H1 (cell line): ENCODE measurements at regions not wholly inside any gene's neighbourhood (a gene's known extent, or its start where the extent isn't known, plus 50 kb on each side); places are given as distances from the start of the nearest gene placed in this dataset.

Experiments
- CTCF ChIA-PET: fragments of 300-600 bp; sonication (Branson Sonifier 250); formaldehyde crosslinking; loops from one replicate; lab custom pipeline; 2021; ENCODE audit not compliant: partially characterized antibody; lab: Charles Lee
- POLR2A ChIA-PET: fragments of 300-600 bp; sonication (Branson Sonifier 250); formaldehyde crosslinking; loops from one replicate; lab custom pipeline; 2021; ENCODE audit warnings: inconsistent platforms; ENCODE audit not compliant: partially characterized antibody; lab: Charles Lee
- DNase-seq, 2 experiments: peaks; one replicate each; pipeline versions ENCODE4 v3.0.0 to v3.0.0-alpha.2; 2010 to 2022; ENCODE audit warnings: low spot score in 2 of 2, low read depth in 1 of 2, mixed read lengths in 1 of 2
- FAIRE-seq: peaks from 2 replicates; lab custom pipeline; 2011; peaks lifted over from hg19 to GRCh38; lab: Jason Lieb, UNC
- H2AFZ ChIP-seq: 2 replicates; pipeline ENCODE4 v1.8.1; 2012; ENCODE audit warnings: low read length, inconsistent platforms
- H2AK5ac ChIP-seq: 2 replicates; pipeline ENCODE4 v1.6.1; 2013; ENCODE audit warnings: low read depth, low read length
- H2BK120ac ChIP-seq: replicated peaks from 2 replicates; pipeline ENCODE3; 2013; ENCODE audit warnings: low read depth, low read length, inconsistent platforms
- H2BK12ac ChIP-seq: 2 replicates; pipeline ENCODE4 v1.6.1; 2013; ENCODE audit warnings: low read depth, low read length
- H2BK15ac ChIP-seq: 2 replicates; pipeline ENCODE4 v1.6.1; 2013; ENCODE audit warnings: low read length
- H2BK20ac ChIP-seq: 2 replicates; pipeline ENCODE4 v1.6.1; 2013; ENCODE audit warnings: low read length
- H2BK5ac ChIP-seq: 2 replicates; pipeline ENCODE4 v1.6.1; 2013; ENCODE audit warnings: low read depth, low read length
- H3K14ac ChIP-seq: 2 replicates; pipeline ENCODE4 v1.6.1; 2013; ENCODE audit warnings: inconsistent platforms; ENCODE audit not compliant: insufficient read length
- H3K18ac ChIP-seq: 2 replicates; pipeline ENCODE4 v1.6.1; 2013; ENCODE audit warnings: low read length; ENCODE audit errors: extremely low read depth
- H3K23ac ChIP-seq: 2 replicates; pipeline ENCODE4 v1.6.1; 2013; ENCODE audit warnings: inconsistent platforms; ENCODE audit not compliant: insufficient read length
- H3K23me2 ChIP-seq: 2 replicates; pipeline ENCODE4 v1.6.1; 2013; ENCODE audit warnings: low read depth, low read length
- H3K27ac ChIP-seq: 2 replicates; pipeline ENCODE4 v1.6.1; 2011; ENCODE audit warnings: low read depth, low read length, inconsistent platforms
- H3K27me3 ChIP-seq, 4 experiments: replicated peaks in 1 of 4; 1 replicate in 1 of 4; 2 replicates in 3 of 4; pipeline versions ENCODE4 v1.6.1 to v1.8.1; 2011 to 2013; ENCODE audit warnings: low read length in 3 of 4, mild to moderate bottlenecking in 3 of 4, inconsistent platforms in 2 of 4, mixed read lengths in 2 of 4, moderate library complexity in 1 of 4; ENCODE audit not compliant: control insufficient read depth in 3 of 4, insufficient read depth in 3 of 4; ENCODE audit errors: extremely low read depth in 1 of 4
- H3K36me3 ChIP-seq, 4 experiments: 2 replicates each; pipeline versions ENCODE4 v1.6.1 to v1.8.1; 2011 to 2013; ENCODE audit warnings: mild to moderate bottlenecking in 4 of 4, low read length in 3 of 4, moderate library complexity in 2 of 4, control low read depth in 1 of 4, inconsistent platforms in 1 of 4; ENCODE audit not compliant: insufficient read depth in 4 of 4, control insufficient read depth in 2 of 4
- H3K4ac ChIP-seq: replicated peaks from 2 replicates; pipeline ENCODE3; 2013; ENCODE audit warnings: low read length, low read depth, mixed read lengths, inconsistent platforms; ENCODE audit not compliant: insufficient read length
- H3K4me1 ChIP-seq, 4 experiments: replicated peaks in 1 of 4; 1 replicate in 1 of 4; 2 replicates in 3 of 4; pipeline versions ENCODE4 v1.6.1 to v1.8.1; 2011 to 2013; ENCODE audit warnings: low read length in 3 of 4, inconsistent platforms in 2 of 4, mixed read lengths in 1 of 4; ENCODE audit not compliant: insufficient read depth in 4 of 4, control insufficient read depth in 3 of 4
- H3K4me2 ChIP-seq, 2 experiments: 2 replicates each; pipeline versions ENCODE4 v1.6.1 to v1.8.1; 2011 to 2013; ENCODE audit warnings: low read depth in 2 of 2, low read length in 2 of 2, control low read depth in 1 of 2, inconsistent platforms in 1 of 2, mild to moderate bottlenecking in 1 of 2; ENCODE audit not compliant: insufficient read depth in 1 of 2
- H3K4me3 ChIP-seq, 4 experiments: fragments of 200-600, 300-600 bp in 1 of 4; sonication (generic), shearing (Covaris generic), sonication (Bioruptor Twin) in 1 of 4; 2 replicates each; pipeline versions ENCODE4 v1.5.1 to v1.8.1; 2011 to 2016; ENCODE audit warnings: low read length in 4 of 4, low read depth in 3 of 4, control low read depth in 2 of 4, inconsistent platforms in 2 of 4, mild to moderate bottlenecking in 2 of 4, mixed read lengths in 1 of 4, moderate library complexity in 1 of 4; ENCODE audit not compliant: insufficient read depth in 2 of 4; ENCODE audit errors: extremely low read depth in 1 of 4
- H3K56ac ChIP-seq: replicated peaks from 2 replicates; pipeline ENCODE3; 2013; ENCODE audit warnings: low read depth, mild to moderate bottlenecking, mixed read lengths, low read length, inconsistent platforms; ENCODE audit not compliant: insufficient read length
- H3K79me1 ChIP-seq: 2 replicates; pipeline ENCODE4 v1.6.1; 2013; ENCODE audit warnings: low read depth, low read length, control low read depth
- H3K79me2 ChIP-seq, 2 experiments: 2 replicates each; pipeline versions ENCODE4 v1.6.1 to v1.8.1; 2012 to 2013; ENCODE audit warnings: low read length in 2 of 2, mild to moderate bottlenecking in 2 of 2, inconsistent platforms in 1 of 2; ENCODE audit not compliant: insufficient read depth in 2 of 2, control insufficient read depth in 1 of 2
- H3K9ac ChIP-seq, 4 experiments: replicated peaks in 1 of 4; 1 replicate in 1 of 4; 2 replicates in 3 of 4; pipeline versions ENCODE4 v1.6.1 to v1.8.1; 2011 to 2013; ENCODE audit warnings: low read depth in 3 of 4, low read length in 3 of 4, control low read depth in 2 of 4, mild to moderate bottlenecking in 2 of 4, moderate library complexity in 2 of 4, inconsistent platforms in 1 of 4; ENCODE audit errors: extremely low read depth in 1 of 4
- H3K9me3 ChIP-seq, 2 experiments: 2 replicates each; pipeline versions ENCODE4 v1.6.1 to v1.8.1; 2012 to 2013; ENCODE audit warnings: mild to moderate bottlenecking in 2 of 2, moderate library complexity in 2 of 2, control low read depth in 1 of 2, inconsistent platforms in 1 of 2, low read depth in 1 of 2, low read length in 1 of 2, mixed read lengths in 1 of 2; ENCODE audit not compliant: insufficient read depth in 2 of 2
- H4K20me1 ChIP-seq, 2 experiments: replicated peaks in 1 of 2; 2 replicates each; pipeline versions ENCODE3 to v1.8.1; 2011 to 2013; ENCODE audit warnings: inconsistent platforms in 2 of 2, low read length in 2 of 2, mild to moderate bottlenecking in 1 of 2; ENCODE audit not compliant: insufficient read depth in 2 of 2, control insufficient read depth in 1 of 2
- H4K5ac ChIP-seq: 2 replicates; pipeline ENCODE4 v1.6.1; 2013; ENCODE audit warnings: low read length, low read depth, mixed read lengths, inconsistent platforms; ENCODE audit not compliant: insufficient read length
- H4K8ac ChIP-seq: 2 replicates; pipeline ENCODE4 v1.8.0; 2013; ENCODE audit warnings: mild to moderate bottlenecking, moderate library complexity, low read length, inconsistent platforms; ENCODE audit not compliant: insufficient read depth; ENCODE audit errors: extremely low read depth
- H4K91ac ChIP-seq: replicated peaks from 2 replicates; pipeline ENCODE3; 2013; ENCODE audit warnings: low read length, mixed read lengths, inconsistent platforms; ENCODE audit not compliant: insufficient read length
- CEBPB ChIP-seq: IDR thresholded peaks from 2 replicates; pipeline ENCODE4 v1.6.1; 2012; ENCODE audit warnings: low read depth, low read length
- GTF2F1 ChIP-seq: IDR thresholded peaks from 2 replicates; pipeline ENCODE4 v1.6.1; 2012; ENCODE audit warnings: low read depth, low read length, improper control_type of control experiment, borderline replicate concordance
- RAD21 ChIP-seq, 2 experiments: IDR thresholded peaks in 1 of 2; conservative IDR thresholded peaks in 1 of 2; 2 replicates each; pipeline ENCODE4 v1.6.1; 2011; ENCODE audit warnings: low read depth in 2 of 2, low read length in 2 of 2, improper control_type of control experiment in 1 of 2, inconsistent platforms in 1 of 2, mild to moderate bottlenecking in 1 of 2, moderate library complexity in 1 of 2
- RXRA ChIP-seq: IDR thresholded peaks from 2 replicates; pipeline ENCODE4 v1.6.1; 2011; ENCODE audit warnings: low read depth, mild to moderate bottlenecking, low read length, moderate library complexity; ENCODE audit not compliant: insufficient read depth
- SP1 ChIP-seq: IDR thresholded peaks from 2 replicates; pipeline ENCODE4 v1.6.1; 2011; ENCODE audit warnings: low read depth, low read length
- WGBS, 2 experiments: shearing (Covaris generic) in 1 of 2; methylation state at CpG; one replicate each; pipeline versions ENCODE4 v1.1.6 to v1.1.7; 2013 to 2015; ENCODE audit warnings: low lambda C conversion rate in 2 of 2, mixed read lengths in 2 of 2, inconsistent platforms in 1 of 2, low coverage in 1 of 2, missing lambda C conversion rate in 1 of 2; ENCODE audit not compliant: insufficient replicate concordance in 2 of 2, insufficient coverage in 1 of 2, insufficient read length in 1 of 2; ENCODE audit errors: extremely low coverage in 1 of 2, missing lambda C conversion rate in 1 of 2; 5-methylcytosine and 5-hydroxymethylcytosine counted together
- TF ChIP-seq, protein P1 (sequence below): IDR thresholded peaks from 2 replicates; pipeline ENCODE4 v1.6.1; 2011; ENCODE audit warnings: low read length, improper control_type of control experiment
- TF ChIP-seq, protein P2 (sequence below), 3 experiments: IDR thresholded peaks; 1 replicate in 2 of 3; 2 replicates in 1 of 3; pipeline versions ENCODE4 v1.5.1 to v1.6.1; 2011; ENCODE audit warnings: low read length in 3 of 3, mild to moderate bottlenecking in 3 of 3, inconsistent platforms in 2 of 3, low read depth in 1 of 3, moderate library complexity in 1 of 3; ENCODE audit not compliant: insufficient read depth in 1 of 3; ENCODE audit errors: control extremely low read depth in 1 of 3

GRCh38 chr16:63530208-63530607 is 1494.0 kb upstream of the CDH8 start:
- Histone ChIP-seq H2BK5ac (no peak overlapping the region), H2AK5ac (no peak overlapping the region), H3K4me1 (peaks cover 0 to 4% (median under 1%) of the 10 kb centered on the region in 4 experiments; a peak in 3 of 7 replicates), H2BK15ac (no peak overlapping the region), H3K36me3 (no peaks in the 10 kb centered on the region), H3K23ac (no peak overlapping the region), H4K8ac (no peak overlapping the region), H2BK20ac (no peak overlapping the region), H3K4me3 (no peak overlapping the region), H3K79me1 (no peaks in the 10 kb centered on the region), H3K56ac (no peak overlapping the region), H3K23me2 (no peaks in the 10 kb centered on the region), H3K18ac (no peak overlapping the region), H3K9ac (no peak overlapping the region), H2BK120ac (no peak overlapping the region), H3K9me3 (no peaks in the 10 kb centered on the region; a peak in 2 of 4 replicates), H2AFZ (no peak overlapping the region), H3K4ac (no peak overlapping the region), H4K5ac (no peak overlapping the region), H3K27me3 (no peaks in the 10 kb centered on the region), H2BK12ac (no peak overlapping the region), H4K91ac (no peak overlapping the region), H4K20me1 (no peaks in the 10 kb centered on the region), H3K14ac (no peak overlapping the region), H3K4me2 (no peak overlapping the region), H3K79me2 (no peaks in the 10 kb centered on the region), H3K27ac (no peak overlapping the region)
- ChIA-PET CTCF (interaction anchor here (0.6 to 1.5 kb wide), 4 partner anchors 18 to 116 kb away, joined by 3 to 5 read pairs (median 4); no protein-coding TSS in a partner anchor), POLR2A (no interaction called here)
- DNase-seq = no peak
- TF ChIP-seq, protein P1, sequence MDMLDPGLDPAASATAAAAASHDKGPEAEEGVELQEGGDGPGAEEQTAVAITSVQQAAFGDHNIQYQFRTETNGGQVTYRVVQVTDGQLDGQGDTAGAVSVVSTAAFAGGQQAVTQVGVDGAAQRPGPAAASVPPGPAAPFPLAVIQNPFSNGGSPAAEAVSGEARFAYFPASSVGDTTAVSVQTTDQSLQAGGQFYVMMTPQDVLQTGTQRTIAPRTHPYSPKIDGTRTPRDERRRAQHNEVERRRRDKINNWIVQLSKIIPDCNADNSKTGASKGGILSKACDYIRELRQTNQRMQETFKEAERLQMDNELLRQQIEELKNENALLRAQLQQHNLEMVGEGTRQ = no peak
- TF ChIP-seq RXRA = no peak
- TF ChIP-seq SP1 = no peak
- TF ChIP-seq, protein P2, sequence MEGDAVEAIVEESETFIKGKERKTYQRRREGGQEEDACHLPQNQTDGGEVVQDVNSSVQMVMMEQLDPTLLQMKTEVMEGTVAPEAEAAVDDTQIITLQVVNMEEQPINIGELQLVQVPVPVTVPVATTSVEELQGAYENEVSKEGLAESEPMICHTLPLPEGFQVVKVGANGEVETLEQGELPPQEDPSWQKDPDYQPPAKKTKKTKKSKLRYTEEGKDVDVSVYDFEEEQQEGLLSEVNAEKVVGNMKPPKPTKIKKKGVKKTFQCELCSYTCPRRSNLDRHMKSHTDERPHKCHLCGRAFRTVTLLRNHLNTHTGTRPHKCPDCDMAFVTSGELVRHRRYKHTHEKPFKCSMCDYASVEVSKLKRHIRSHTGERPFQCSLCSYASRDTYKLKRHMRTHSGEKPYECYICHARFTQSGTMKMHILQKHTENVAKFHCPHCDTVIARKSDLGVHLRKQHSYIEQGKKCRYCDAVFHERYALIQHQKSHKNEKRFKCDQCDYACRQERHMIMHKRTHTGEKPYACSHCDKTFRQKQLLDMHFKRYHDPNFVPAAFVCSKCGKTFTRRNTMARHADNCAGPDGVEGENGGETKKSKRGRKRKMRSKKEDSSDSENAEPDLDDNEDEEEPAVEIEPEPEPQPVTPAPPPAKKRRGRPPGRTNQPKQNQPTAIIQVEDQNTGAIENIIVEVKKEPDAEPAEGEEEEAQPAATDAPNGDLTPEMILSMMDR (IDR thresholded peaks at IDR 0.05; ENCODE audit: control extremely low read depth in 1 of 3, insufficient read depth in 1 of 3, low read depth in 1 of 3, low read length in 3 of 3) = peak in 2 of 3 experiments; percentile 30 to 36; a peak in 2 of 4 replicates
- no peak for TF ChIP-seq GTF2F1
- TF ChIP-seq RAD21 (IDR thresholded peaks at IDR 0.05 in 1 of 2, conservative IDR thresholded peaks at IDR 0.05 in 1 of 2; ENCODE audit: low read depth in 2 of 2, low read length in 2 of 2) = peak; percentile 52 to 59
- no peak for TF ChIP-seq CEBPB
- WGBS, 2 experiments = 75% methylated on average over 2 of the region's 2 CpGs; no CpG with 5 or more reads in 1 of the 2 experiments
- FAIRE-seq = no peak
